GM12891 (cell line): ENCODE measurements at regions not wholly inside any gene's neighbourhood (a gene's known extent, or its start where the extent isn't known, plus 50 kb on each side); places are given as distances from the start of the nearest gene placed in this dataset.

Experiments
- PAX5 ChIP-seq: IDR thresholded peaks from 2 replicates; pipeline ENCODE4 v1.6.1; 2011; ENCODE audit warnings: low read length, moderate library complexity, mild to moderate bottlenecking; ENCODE audit not compliant: insufficient read depth, severe bottlenecking
- POLR2A ChIP-seq: IDR thresholded peaks from 2 replicates; pipeline ENCODE4 v1.6.1; 2011; ENCODE audit warnings: low read depth, low read length, control low read depth
- POLR2AphosphoS5 ChIP-seq: IDR thresholded peaks from 2 replicates; pipeline ENCODE4 v1.6.1; 2011; ENCODE audit warnings: low read depth, low read length, control low read depth
- POU2F2 ChIP-seq: IDR thresholded peaks from 2 replicates; pipeline ENCODE4 v1.6.1; 2011; ENCODE audit warnings: low read depth, mild to moderate bottlenecking, control low read depth, low read length, moderate library complexity
- SPI1 ChIP-seq: IDR thresholded peaks from 2 replicates; pipeline ENCODE4 v1.6.1; 2011; ENCODE audit warnings: low read depth, low read length, control low read depth
- TAF1 ChIP-seq: IDR thresholded peaks from 2 replicates; pipeline ENCODE4 v1.6.1; 2011; ENCODE audit warnings: low read depth, low read length, control low read depth

DNA sequence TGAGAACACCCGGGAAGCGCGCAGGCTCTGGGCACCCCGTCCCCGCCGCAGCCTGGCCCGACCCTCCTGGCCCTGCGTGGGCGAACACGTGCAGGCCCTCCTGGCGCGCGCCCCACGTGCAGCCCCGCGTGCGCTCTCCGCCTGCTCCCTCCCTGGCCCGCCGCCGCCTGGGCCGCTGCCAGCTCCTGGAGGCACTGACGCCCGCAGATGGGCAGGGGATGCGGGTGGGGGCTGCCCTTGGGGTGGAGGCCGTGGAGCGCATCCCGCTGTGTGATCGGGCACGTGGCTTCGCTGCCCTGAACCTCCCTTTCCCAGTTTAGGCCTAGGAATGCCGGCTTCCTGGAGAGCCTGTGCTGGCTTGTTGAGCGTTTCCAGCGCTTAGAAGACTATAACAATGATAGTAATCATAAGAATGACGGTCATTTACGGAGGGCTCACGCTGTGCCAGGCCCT, 104.6 kb upstream of the SLC6A6 start:
- TF ChIP-seq POLR2AphosphoS5 (no peak), POLR2A (no peak), TAF1 (no peak), POU2F2 (no peak), SPI1 (no peak), PAX5 (no peak)
